Loucy (cell line): ENCODE measurements at regions not wholly inside any gene's neighbourhood (a gene's known extent, or its start where the extent isn't known, plus 50 kb on each side); places are given as distances from the start of the nearest gene placed in this dataset.

Experiments used
- H2AFZ ChIP-seq: fragments of 200-600 bp; sonication (generic); 2 replicates; pipeline ENCODE4 v1.6.0; 2016; ENCODE audit warnings: antibody characterized with exemption, mild to moderate bottlenecking, low read length, moderate library complexity
- H3F3A ChIP-seq: fragments of 200-600 bp; 2 replicates; pipeline ENCODE4 v1.6.0; 2016; ENCODE audit warnings: antibody characterized with exemption, low read depth, mild to moderate bottlenecking
- H3K27me3 ChIP-seq: fragments of 200-600 bp; sonication (generic); 2 replicates; pipeline ENCODE4 v1.6.1; 2014; ENCODE audit warnings: low read length, mild to moderate bottlenecking; ENCODE audit not compliant: insufficient read depth, poor library complexity, severe bottlenecking
- H3K36me3 ChIP-seq: fragments of 200-600 bp; sonication (generic); 2 replicates; pipeline ENCODE4 v1.6.1; 2016; ENCODE audit warnings: low read length; ENCODE audit not compliant: insufficient read depth
- H3K4me1 ChIP-seq: fragments of 200-600 bp; sonication (generic); 2 replicates; pipeline ENCODE4 v1.5.1; 2014; ENCODE audit warnings: low read length, mild to moderate bottlenecking; ENCODE audit not compliant: insufficient read depth, poor library complexity, severe bottlenecking
- H3K4me2 ChIP-seq: fragments of 200-600 bp; sonication (generic); 2 replicates; pipeline ENCODE4 v1.6.0; 2014; ENCODE audit warnings: antibody characterized with exemption, low read length, low read depth, mild to moderate bottlenecking; ENCODE audit not compliant: poor library complexity, severe bottlenecking
- H3K4me3 ChIP-seq: fragments of 200-600 bp; sonication (generic); 2 replicates; pipeline ENCODE4 v1.5.1; 2014; ENCODE audit warnings: low read length, mild to moderate bottlenecking, mixed read lengths; ENCODE audit not compliant: poor library complexity, severe bottlenecking
- H3K79me2 ChIP-seq: fragments of 200-600 bp; sonication (generic); 2 replicates; pipeline ENCODE4 v1.6.1; 2014; ENCODE audit warnings: low read length; ENCODE audit not compliant: insufficient read depth
- H3K9ac ChIP-seq: fragments of 200-600 bp; sonication (generic); 2 replicates; pipeline ENCODE4 v1.6.0; 2014; ENCODE audit warnings: mild to moderate bottlenecking, low read depth, low read length, moderate library complexity; ENCODE audit not compliant: poor library complexity, severe bottlenecking
- H3K9me2 ChIP-seq: fragments of 200-600 bp; sonication (generic); replicated peaks from 2 replicates; pipeline ENCODE4 v1.6.1; 2016; ENCODE audit warnings: low read depth, low read length, mixed read lengths
- H3K9me3 ChIP-seq: fragments of 200-600 bp; sonication (generic); 2 replicates; pipeline ENCODE4 v1.6.1; 2014; ENCODE audit warnings: mild to moderate bottlenecking, antibody characterized with exemption, low read length, low read depth; ENCODE audit not compliant: insufficient read depth
- H4K20me1 ChIP-seq: fragments of 200-600 bp; sonication (generic); 2 replicates; pipeline ENCODE4 v1.6.0; 2014; ENCODE audit warnings: antibody characterized with exemption, low read length, mild to moderate bottlenecking; ENCODE audit not compliant: insufficient read depth, poor library complexity, severe bottlenecking
- EZH2phosphoT487 ChIP-seq: fragments of 200-600 bp; IDR thresholded peaks from 2 replicates; pipeline ENCODE4 v1.6.1; 2018; ENCODE audit warnings: antibody characterized with exemption, mild to moderate bottlenecking, moderate library complexity, borderline replicate concordance
- TF ChIP-seq, protein P1 (sequence below): fragments of 200-600 bp; sonication (generic); conservative IDR thresholded peaks from 2 replicates; pipeline ENCODE4 v1.5.1; 2014; ENCODE audit warnings: mild to moderate bottlenecking, antibody characterized with exemption, low read length

DNA sequence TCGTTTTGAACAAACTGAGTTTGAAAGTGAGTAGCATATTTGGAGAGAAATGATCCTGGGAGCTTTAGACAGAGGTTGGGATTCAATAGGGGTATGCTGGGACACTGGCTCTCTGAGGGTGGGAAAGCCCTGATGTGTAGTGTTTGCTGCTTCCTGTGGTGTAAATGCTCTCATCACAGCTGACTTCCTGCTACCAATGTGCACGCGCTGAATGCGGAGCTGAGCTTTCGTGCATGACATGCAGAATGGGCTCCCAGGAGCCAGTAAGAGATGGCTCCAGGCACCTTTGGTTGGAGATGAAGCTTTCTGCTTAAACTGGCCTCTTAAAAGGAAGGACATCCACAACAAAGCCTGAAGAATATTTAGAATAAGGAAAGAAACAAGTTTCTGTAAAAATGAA is 224.1 kb upstream of the CCDC150 start:
- no peak overlapping the region for H3K4me2 ChIP-seq
- H3K4me1 ChIP-seq, result peaks cover 6% of the 10 kb centered on the region
- no peaks in the 10 kb centered on the region for H3K9me2 ChIP-seq
- peak overlapping the region; percentile 9; the same call in 1 of the 2 replicates for H2AFZ ChIP-seq
- H3K79me2 ChIP-seq, result no peaks in the 10 kb centered on the region
- TF ChIP-seq EZH2phosphoT487, result no peak
- TF ChIP-seq, protein P1, sequence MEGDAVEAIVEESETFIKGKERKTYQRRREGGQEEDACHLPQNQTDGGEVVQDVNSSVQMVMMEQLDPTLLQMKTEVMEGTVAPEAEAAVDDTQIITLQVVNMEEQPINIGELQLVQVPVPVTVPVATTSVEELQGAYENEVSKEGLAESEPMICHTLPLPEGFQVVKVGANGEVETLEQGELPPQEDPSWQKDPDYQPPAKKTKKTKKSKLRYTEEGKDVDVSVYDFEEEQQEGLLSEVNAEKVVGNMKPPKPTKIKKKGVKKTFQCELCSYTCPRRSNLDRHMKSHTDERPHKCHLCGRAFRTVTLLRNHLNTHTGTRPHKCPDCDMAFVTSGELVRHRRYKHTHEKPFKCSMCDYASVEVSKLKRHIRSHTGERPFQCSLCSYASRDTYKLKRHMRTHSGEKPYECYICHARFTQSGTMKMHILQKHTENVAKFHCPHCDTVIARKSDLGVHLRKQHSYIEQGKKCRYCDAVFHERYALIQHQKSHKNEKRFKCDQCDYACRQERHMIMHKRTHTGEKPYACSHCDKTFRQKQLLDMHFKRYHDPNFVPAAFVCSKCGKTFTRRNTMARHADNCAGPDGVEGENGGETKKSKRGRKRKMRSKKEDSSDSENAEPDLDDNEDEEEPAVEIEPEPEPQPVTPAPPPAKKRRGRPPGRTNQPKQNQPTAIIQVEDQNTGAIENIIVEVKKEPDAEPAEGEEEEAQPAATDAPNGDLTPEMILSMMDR, result no peak
- no peaks in the 10 kb centered on the region for H3K36me3 ChIP-seq
- no peaks in the 10 kb centered on the region for H3F3A ChIP-seq
- H3K9ac ChIP-seq, result no peak overlapping the region
- no peaks in the 10 kb centered on the region for H3K9me3 ChIP-seq
- no peaks in the 10 kb centered on the region for H4K20me1 ChIP-seq
- no peak overlapping the region for H3K4me3 ChIP-seq
- H3K27me3 ChIP-seq, result no peaks in the 10 kb centered on the region

DNA sequence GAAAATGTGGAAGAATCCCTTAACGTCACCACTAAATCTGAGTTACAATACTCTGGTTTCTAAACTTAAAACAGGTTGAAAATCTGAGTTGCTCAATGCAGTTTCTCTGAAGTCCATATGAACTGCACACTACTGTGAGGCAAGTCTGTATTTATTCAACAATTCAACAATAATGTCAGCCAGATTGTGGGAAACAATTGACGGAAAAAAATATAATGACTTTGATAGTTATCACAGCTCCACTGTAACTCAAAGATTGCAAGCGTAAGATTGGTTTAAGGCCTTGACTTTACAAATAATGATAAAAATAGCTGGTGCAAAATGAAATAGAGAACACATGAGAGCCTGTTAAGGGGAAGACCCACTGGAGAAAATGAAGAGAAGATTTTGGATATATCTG is 219.4 kb upstream of the CCDC150 start:
- Histone ChIP-seq H3K4me3 (no peak overlapping the region), H3K4me2 (no peak overlapping the region)

DNA sequence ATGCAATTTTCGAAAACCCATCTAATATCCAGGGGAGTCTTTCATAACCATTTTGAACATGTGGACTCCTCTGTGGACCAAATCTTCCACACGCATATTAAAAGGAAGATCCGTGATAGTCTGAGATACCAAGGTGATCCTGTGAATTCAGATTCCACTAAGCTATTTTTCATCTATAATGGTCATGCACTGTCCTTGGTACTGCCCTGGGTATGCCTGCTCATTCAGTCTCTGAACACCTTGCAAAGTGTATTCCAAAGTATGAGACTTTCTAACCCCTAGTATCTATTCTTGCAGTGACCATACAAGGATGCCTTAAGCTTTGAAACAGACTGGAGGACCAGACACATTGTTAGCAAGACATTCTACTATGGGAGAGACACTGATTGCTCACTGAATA is 217.6 kb upstream of the CCDC150 start:
- Histone ChIP-seq H3K36me3 (no peaks in the 10 kb centered on the region), H3K9me3 (no peaks in the 10 kb centered on the region), H3K4me2 (no peak overlapping the region), H3K79me2 (no peaks in the 10 kb centered on the region), H3K9me2 (no peaks in the 10 kb centered on the region), H3K27me3 (no peaks in the 10 kb centered on the region), H3K4me1 (peaks cover 11% of the 10 kb centered on the region), H3F3A (no peaks in the 10 kb centered on the region), H3K4me3 (no peak overlapping the region), H2AFZ (no peak overlapping the region), H4K20me1 (no peaks in the 10 kb centered on the region), H3K9ac (no peak overlapping the region)
- TF ChIP-seq, protein P1, result no peak
- no peak for TF ChIP-seq EZH2phosphoT487

More for the DNA sequence above, 219.4 kb upstream of the CCDC150 start:
- Histone ChIP-seq H3K36me3 (no peaks in the 10 kb centered on the region), H2AFZ (no peak overlapping the region), H4K20me1 (no peaks in the 10 kb centered on the region), H3F3A (no peaks in the 10 kb centered on the region), H3K79me2 (no peaks in the 10 kb centered on the region), H3K9ac (no peak overlapping the region), H3K4me1 (peaks cover 14% of the 10 kb centered on the region), H3K9me3 (no peaks in the 10 kb centered on the region), H3K9me2 (no peaks in the 10 kb centered on the region), H3K27me3 (no peaks in the 10 kb centered on the region)
- TF ChIP-seq, protein P1, result no peak
- no peak for TF ChIP-seq EZH2phosphoT487
